Fibroblast of lung (primary cell): ENCODE measurements at regions not wholly inside any gene's neighbourhood (a gene's known extent, or its start where the extent isn't known, plus 50 kb on each side); places are given as distances from the start of the nearest gene placed in this dataset.

Experiments
- CTCF ChIP-seq, 2 donors: IDR thresholded peaks in 1 of 2; conservative IDR thresholded peaks in 1 of 2; 1 replicate in 1 of 2; 2 replicates in 1 of 2; pipeline ENCODE4 v1.5.1; 2011 to 2012; ENCODE audit warnings: low read length in 2 of 2, control low read depth in 1 of 2, inconsistent platforms in 1 of 2, low read depth in 1 of 2, mild to moderate bottlenecking in 1 of 2
- EZH2 ChIP-seq: IDR thresholded peaks from 2 replicates; pipeline ENCODE4 v1.5.1; 2012; ENCODE audit warnings: low read length, control low read depth, mild to moderate bottlenecking; ENCODE audit errors: missing control alignments

GRCh38 chr6:149213829-149214228 is 103.7 kb upstream of the TAB2 start:
- TF ChIP-seq EZH2 (no peak), CTCF (conservative IDR thresholded peaks at IDR 0.05 in 1 of 2, IDR thresholded peaks at IDR 0.05 in 1 of 2; ENCODE audit: low read depth in 1 of 2, low read length in 2 of 2) (no peak)
